Mucosa of descending colon (tissue), 3 donors: ENCODE measurements at regions not wholly inside any gene's neighbourhood (a gene's known extent, or its start where the extent isn't known, plus 50 kb on each side); places are given as distances from the start of the nearest gene placed in this dataset.

Experiments
- ATAC-seq: fragments of 200-7000 bp; cut with Tn5 transposase; one replicate; pipeline ENCODE4 v1.9.1; 2020; ENCODE audit warnings: mild to moderate bottlenecking, moderate library complexity
- DNase-seq, 3 donors: peaks; one replicate each; pipeline ENCODE4 v3.0.0-alpha.2; 2020
- H3K36me3 ChIP-seq: fragments of 200-600 bp; one replicate; pipeline ENCODE4 v1.8.0; 2021; ENCODE audit warnings: low read depth, mild to moderate bottlenecking
- H3K4me1 ChIP-seq: fragments of 200-600 bp; one replicate; pipeline ENCODE4 v1.8.0; 2021; ENCODE audit warnings: low read depth, mild to moderate bottlenecking
- H3K4me3 ChIP-seq: fragments of 200-600 bp; one replicate; pipeline ENCODE4 v1.8.0; 2021; ENCODE audit warnings: mild to moderate bottlenecking
- H3K9me3 ChIP-seq: fragments of 200-600 bp; one replicate; pipeline ENCODE4 v1.8.0; 2021; ENCODE audit warnings: mild to moderate bottlenecking
- intact Hi-C, 2 donors: fragments of 100-400 bp; cut with DNase I in 1 of 2; cut with micrococcal nuclease in 1 of 2; formaldehyde crosslinking; loops; one replicate each; pipeline versions ENCODE4 v1.11.0 to v1.11.1; 2022; cut with DNase I, micrococcal nuclease
- TF ChIP-seq, protein P1 (sequence below): fragments of 200-600 bp; IDR thresholded peaks from one replicate; pipeline ENCODE4 v1.8.0; 2022; ENCODE audit warnings: antibody characterized with exemption, mild to moderate bottlenecking
- donor health status: DM: no; HTN: no; CAD: no; lungs with moderate emphysema.
- donor health status: DM: no; HTN: no; CAD: no.
- donor health status: DM: no; HTN: yes; CAD: no.

DNA sequence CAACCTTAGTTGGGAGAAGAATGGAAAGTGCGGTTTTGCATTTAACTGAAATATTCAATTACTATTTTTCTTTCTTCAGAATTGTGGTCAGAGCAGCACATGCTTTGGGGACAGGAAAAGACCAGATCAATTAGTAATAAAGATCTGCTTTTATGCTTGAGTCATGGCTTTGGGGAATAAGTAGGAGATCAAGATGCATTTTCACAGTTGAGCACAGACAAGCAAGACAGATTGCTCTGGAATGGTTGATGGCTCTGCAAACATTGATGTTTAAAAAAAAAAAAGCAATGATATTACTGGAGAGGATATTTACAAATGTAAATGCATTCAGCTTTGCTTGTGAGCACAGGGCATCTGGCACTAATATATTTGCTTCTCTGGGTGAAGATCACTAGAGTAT lies 224.4 kb upstream of the SASH1 start:
- DNase-seq, result no peak
- TF ChIP-seq, protein P1, sequence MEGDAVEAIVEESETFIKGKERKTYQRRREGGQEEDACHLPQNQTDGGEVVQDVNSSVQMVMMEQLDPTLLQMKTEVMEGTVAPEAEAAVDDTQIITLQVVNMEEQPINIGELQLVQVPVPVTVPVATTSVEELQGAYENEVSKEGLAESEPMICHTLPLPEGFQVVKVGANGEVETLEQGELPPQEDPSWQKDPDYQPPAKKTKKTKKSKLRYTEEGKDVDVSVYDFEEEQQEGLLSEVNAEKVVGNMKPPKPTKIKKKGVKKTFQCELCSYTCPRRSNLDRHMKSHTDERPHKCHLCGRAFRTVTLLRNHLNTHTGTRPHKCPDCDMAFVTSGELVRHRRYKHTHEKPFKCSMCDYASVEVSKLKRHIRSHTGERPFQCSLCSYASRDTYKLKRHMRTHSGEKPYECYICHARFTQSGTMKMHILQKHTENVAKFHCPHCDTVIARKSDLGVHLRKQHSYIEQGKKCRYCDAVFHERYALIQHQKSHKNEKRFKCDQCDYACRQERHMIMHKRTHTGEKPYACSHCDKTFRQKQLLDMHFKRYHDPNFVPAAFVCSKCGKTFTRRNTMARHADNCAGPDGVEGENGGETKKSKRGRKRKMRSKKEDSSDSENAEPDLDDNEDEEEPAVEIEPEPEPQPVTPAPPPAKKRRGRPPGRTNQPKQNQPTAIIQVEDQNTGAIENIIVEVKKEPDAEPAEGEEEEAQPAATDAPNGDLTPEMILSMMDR, result no peak
- H3K4me3 ChIP-seq, result no peak overlapping the region
- intact Hi-C loops, result no loop called here
- H3K4me1 ChIP-seq, result no peaks in the 10 kb centered on the region
- ATAC-seq, result no peak
- H3K9me3 ChIP-seq, result no peaks in the 10 kb centered on the region
- no peaks in the 10 kb centered on the region for H3K36me3 ChIP-seq

DNA sequence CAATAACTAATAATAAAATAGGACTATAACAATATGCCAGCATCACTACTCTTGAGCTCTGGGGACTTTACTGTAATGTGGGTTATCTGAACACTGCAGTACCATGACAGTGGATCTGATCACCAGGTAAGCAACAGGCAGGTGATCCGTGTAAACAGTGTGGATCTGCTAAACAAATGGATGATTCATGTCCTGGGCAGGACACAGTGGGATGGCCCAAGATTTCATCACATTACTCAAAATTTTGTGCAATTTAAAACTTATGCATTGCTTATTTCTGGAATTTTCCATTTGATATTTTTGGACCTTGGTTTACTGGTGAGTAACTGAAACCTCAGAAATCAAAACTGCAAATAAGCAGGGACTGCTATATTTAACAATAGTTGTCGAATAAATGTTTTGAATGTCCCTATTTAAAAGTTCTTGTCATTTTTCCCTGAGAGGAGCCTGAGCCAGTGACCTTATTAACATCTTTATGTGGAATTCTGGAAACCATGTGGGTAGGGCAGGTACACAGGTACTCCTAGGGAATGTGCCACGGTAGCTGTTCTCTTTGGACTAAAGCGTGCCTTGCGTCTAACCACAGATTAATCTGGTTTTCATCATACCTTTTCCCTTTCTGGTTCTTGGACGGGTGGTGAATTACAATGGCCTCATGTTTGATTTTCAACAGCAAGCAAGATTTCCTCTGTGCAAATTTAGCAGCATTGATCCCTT lies 214.5 kb upstream of the SASH1 start:
- Histone ChIP-seq H3K9me3 (no peaks in the 10 kb centered on the region), H3K36me3 (no peaks in the 10 kb centered on the region), H3K4me3 (no peak overlapping the region), H3K4me1 (no peaks in the 10 kb centered on the region)
- intact Hi-C loops, result no loop called here
- TF ChIP-seq, protein P1, result no peak
- ATAC-seq, result no peak
- no peak for DNase-seq

DNA sequence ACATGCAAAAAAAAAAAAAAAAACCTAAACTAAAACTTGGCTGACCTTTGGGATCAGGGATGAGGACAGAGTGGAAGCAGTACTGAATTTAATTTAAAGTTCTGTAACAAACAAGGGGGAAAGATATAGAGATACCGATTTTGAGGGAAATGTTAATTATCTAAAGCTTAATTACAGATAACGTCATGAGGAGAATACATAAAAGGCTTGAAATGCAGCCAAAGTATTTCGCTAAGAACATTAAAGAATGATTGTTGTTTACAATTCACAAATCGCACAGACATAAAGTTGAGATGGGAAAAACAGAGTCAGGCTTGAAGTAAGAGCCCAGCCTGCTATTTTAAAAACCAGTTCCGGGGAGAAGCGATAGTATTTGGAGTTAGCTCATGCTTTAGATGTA lies 208.0 kb upstream of the SASH1 start:
- intact Hi-C loops, result no loop called here
- Histone ChIP-seq H3K4me3 (no peak overlapping the region), H3K9me3 (no peaks in the 10 kb centered on the region), H3K4me1 (no peaks in the 10 kb centered on the region), H3K36me3 (no peaks in the 10 kb centered on the region)
- ATAC-seq (no peak), DNase-seq (no peak)
- TF ChIP-seq, protein P1, result no peak

DNA sequence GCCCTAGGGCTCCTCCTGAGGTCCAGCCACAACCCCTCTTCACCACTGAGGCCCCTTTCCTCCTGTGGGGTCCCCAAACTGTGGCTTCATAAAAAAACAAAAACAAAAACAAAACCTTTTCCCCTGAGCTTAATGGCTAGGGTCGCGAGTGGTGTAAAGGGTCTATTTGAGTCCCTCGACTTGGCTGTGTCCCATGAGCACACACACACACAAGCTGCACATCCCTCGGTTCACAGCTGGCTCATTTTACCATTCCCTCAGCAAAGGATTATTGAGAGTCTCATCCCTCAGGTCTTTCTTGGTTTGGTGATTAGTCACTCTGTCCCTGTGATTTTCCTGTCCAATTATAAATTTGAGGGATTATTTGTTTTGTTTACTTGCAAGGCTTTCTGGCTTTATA lies 206.1 kb upstream of the SASH1 start:
- TF ChIP-seq, protein P1, result no peak

DNA sequence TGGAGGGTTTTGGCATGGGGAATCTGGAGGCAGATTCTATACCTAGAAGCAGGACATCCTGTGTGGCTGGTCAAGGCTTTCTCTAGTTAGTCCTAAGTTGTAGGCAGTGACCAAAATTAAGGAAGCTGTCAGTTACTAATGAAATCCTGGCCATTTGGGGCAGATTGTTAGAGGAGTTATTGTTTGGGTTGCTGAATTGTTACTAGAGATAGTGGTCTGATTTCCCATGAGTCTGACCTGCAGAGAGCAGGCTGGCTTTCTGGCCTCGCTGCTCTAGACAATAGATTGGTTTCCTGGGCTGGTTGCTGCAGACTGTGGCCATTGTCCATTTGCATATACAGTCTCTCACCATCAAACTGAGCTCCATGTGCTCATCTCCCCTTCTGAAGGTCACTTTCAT lies 205.0 kb upstream of the SASH1 start:
- ATAC-seq (no peak), DNase-seq (no peak)
- H3K9me3 ChIP-seq, result no peaks in the 10 kb centered on the region
- H3K36me3 ChIP-seq, result no peaks in the 10 kb centered on the region
- no peaks in the 10 kb centered on the region for H3K4me1 ChIP-seq
- H3K4me3 ChIP-seq, result no peak overlapping the region
- TF ChIP-seq, protein P1, result no peak
- intact Hi-C loops, result no loop called here

More for the DNA sequence above, 206.1 kb upstream of the SASH1 start:
- Histone ChIP-seq H3K4me3 (no peak overlapping the region), H3K9me3 (no peaks in the 10 kb centered on the region), H3K4me1 (no peaks in the 10 kb centered on the region), H3K36me3 (no peaks in the 10 kb centered on the region)
- no peak for ATAC-seq
- intact Hi-C loops, result no loop called here
- DNase-seq, result no peak

DNA sequence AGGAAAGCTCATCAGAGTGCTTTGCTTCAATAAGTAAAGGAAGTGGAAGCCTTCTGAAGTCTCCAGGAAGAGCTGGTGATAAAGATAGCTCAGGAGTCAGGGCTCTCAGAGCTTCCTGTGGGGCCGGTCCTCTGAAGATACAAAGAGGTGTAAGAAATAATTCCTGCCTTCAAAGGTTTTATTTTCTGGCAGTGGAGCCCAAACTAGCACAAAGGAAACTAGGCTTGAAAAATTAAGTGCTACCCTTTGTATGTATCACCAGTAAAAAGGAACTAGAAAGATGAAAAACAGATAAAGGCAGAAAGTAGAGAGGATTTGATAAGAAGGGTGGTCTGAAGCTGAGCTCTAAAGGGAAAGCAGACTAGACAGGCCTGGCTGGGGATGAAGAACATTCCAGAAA lies 204.1 kb upstream of the SASH1 start:
- TF ChIP-seq, protein P1, result no peak
- no peak for ATAC-seq
- no peaks in the 10 kb centered on the region for H3K9me3 ChIP-seq
- no peak for DNase-seq
- intact Hi-C loops, result no loop called here
- H3K4me3 ChIP-seq, result no peak overlapping the region
- H3K4me1 ChIP-seq, result no peaks in the 10 kb centered on the region
- no peaks in the 10 kb centered on the region for H3K36me3 ChIP-seq
